ENCODE measurements at regions not wholly inside any gene's neighbourhood (a gene's known extent, or its start where the extent isn't known, plus 50 kb on each side); places are given as distances from the start of the nearest gene placed in this dataset.
A peak's percentile ranks its signal among the peaks of the same experiment; 100 is the strongest.

GRCh38 chr18:67273288-67273687, 243.2 kb downstream of the DSEL start:
- TF ChIP-seq CTCF (IDR thresholded peaks at IDR 0.05), result no peak
- Histone ChIP-seq H3K36me3 (no peaks in the 10 kb centered on the region), H3K27ac (no peak overlapping the region), H3K9me3 (peaks cover 0 to 7% (median 0%) of the 10 kb centered on the region in 11 donors), H3K4me1 (no peaks in the 10 kb centered on the region), H3K27me3 (no peaks in the 10 kb centered on the region), H3K4me3 (no peak overlapping the region)
- intact Hi-C loops (cut with DNase I), result no loop called here
- 73 to 83% methylated on average over 5 of the region's 5 CpGs for WGBS, 2 donors
- no peak for ATAC-seq
- no peak for DNase-seq

GRCh38 chr18:67269206-67269605, 247.3 kb downstream of the DSEL start:
- ATAC-seq (no peak), DNase-seq (no peak)
- H3K36me3 ChIP-seq, result no peaks in the 10 kb centered on the region
- no peak overlapping the region for H3K27ac ChIP-seq
- H3K27me3 ChIP-seq, result no peaks in the 10 kb centered on the region
- H3K4me3 ChIP-seq, result no peak overlapping the region
- peaks cover 0 to 20% (median 0%) of the 10 kb centered on the region in 9 donors for H3K4me1 ChIP-seq
- peaks cover 0 to 7% (median 0%) of the 10 kb centered on the region in 11 donors for H3K9me3 ChIP-seq
- 73 to 83% methylated on average over 2 of the region's 2 CpGs for WGBS, 2 donors
- TF ChIP-seq CTCF (IDR thresholded peaks at IDR 0.05), result no peak
- intact Hi-C loops (cut with DNase I), result loop anchor here in 1 of 10 donors (5.0 kb wide), 1 partner anchor 52 kb away; no protein-coding TSS in a partner anchor

- TF ChIP-seq CTCF (IDR thresholded peaks at IDR 0.05), result no peak
- Histone ChIP-seq H3K4me1 (peaks cover 0 to 20% (median 0%) of the 10 kb centered on the region in 9 donors), H3K27me3 (no peaks in the 10 kb centered on the region), H3K27ac (no peak overlapping the region), H3K9me3 (peaks cover 0 to 7% (median 0%) of the 10 kb centered on the region in 11 donors), H3K4me3 (no peak overlapping the region), H3K36me3 (no peaks in the 10 kb centered on the region)
- ATAC-seq, result no peak
- no peak for DNase-seq
- intact Hi-C loops (cut with DNase I), result loop anchor here in 1 of 10 donors (5.0 kb wide), 1 partner anchor 51 kb away; no protein-coding TSS in a partner anchor
- 76 to 83% methylated on average over 3 of the region's 3 CpGs for WGBS, 2 donors
Observed at GRCh38 chr18:67268530-67268929, 248.0 kb downstream of the DSEL start.

- 50 to 54% methylated on average over 5 of the region's 5 CpGs for WGBS, 2 donors
- Histone ChIP-seq H3K4me1 (peaks cover 0 to 20% (median 0%) of the 10 kb centered on the region in 9 donors), H3K36me3 (no peaks in the 10 kb centered on the region), H3K27me3 (no peaks in the 10 kb centered on the region), H3K27ac (peak overlapping the region in 3 of 10 donors; percentile 24 to 60 (median 30)), H3K9me3 (no peaks in the 10 kb centered on the region), H3K4me3 (no peak overlapping the region)
- DNase-seq, result no peak
- no peak for ATAC-seq
- intact Hi-C loops (cut with DNase I), result loop anchor here in 1 of 10 donors (5.0 kb wide), 1 partner anchor 49 kb away; no protein-coding TSS in a partner anchor
- no peak for TF ChIP-seq CTCF (IDR thresholded peaks at IDR 0.05)
Observed at GRCh38 chr18:67266246-67267237, 250.0 kb downstream of the DSEL start.

All from heart right ventricle (tissue), 16 donors.